DOHH2 (cell line): ENCODE measurements at regions not wholly inside any gene's neighbourhood (a gene's known extent, or its start where the extent isn't known, plus 50 kb on each side); places are given as distances from the start of the nearest gene placed in this dataset.

ENCODE experiments used
- H3F3A ChIP-seq: fragments of 200-600 bp; sonication (generic), shearing (Covaris generic); 2 replicates; pipeline ENCODE4 v1.6.0; 2016; ENCODE audit warnings: antibody characterized with exemption, mild to moderate bottlenecking; ENCODE audit not compliant: control insufficient read depth, insufficient read depth
- H3K27ac ChIP-seq: fragments of 200-600 bp; sonication (generic); 2 replicates; pipeline ENCODE4 v1.5.1; 2014; ENCODE audit warnings: low read depth, mild to moderate bottlenecking, low read length, moderate library complexity
- H3K27me3 ChIP-seq: fragments of 200-600 bp; sonication (generic); 2 replicates; pipeline ENCODE4 v1.6.1; 2014; ENCODE audit warnings: mild to moderate bottlenecking, low read length, mixed read lengths; ENCODE audit not compliant: control insufficient read depth
- H3K36me3 ChIP-seq: fragments of 200-600 bp; sonication (generic); 2 replicates; pipeline ENCODE4 v1.6.1; 2014; ENCODE audit warnings: mild to moderate bottlenecking, low read length, moderate library complexity, mixed read lengths; ENCODE audit not compliant: control insufficient read depth
- H3K4me1 ChIP-seq: fragments of 200-600 bp; sonication (generic); 2 replicates; pipeline ENCODE4 v1.6.1; 2014; ENCODE audit warnings: mild to moderate bottlenecking, low read length, mixed read lengths; ENCODE audit not compliant: control insufficient read depth
- H3K4me2 ChIP-seq: fragments of 200-600 bp; sonication (generic); 2 replicates; pipeline ENCODE4 v1.6.0; 2014; ENCODE audit warnings: mild to moderate bottlenecking, low read length, moderate library complexity
- H3K4me3 ChIP-seq: fragments of 200-600 bp; sonication (generic); 2 replicates; pipeline ENCODE4 v1.5.1; 2014; ENCODE audit warnings: mild to moderate bottlenecking, low read length, mixed read lengths
- H3K79me2 ChIP-seq: fragments of 200-600 bp; sonication (generic); 2 replicates; pipeline ENCODE4 v1.6.1; 2014; ENCODE audit warnings: mild to moderate bottlenecking, low read length, mixed read lengths; ENCODE audit not compliant: control insufficient read depth
- H3K9me2 ChIP-seq: fragments of 200-600 bp; sonication (generic); replicated peaks from 2 replicates; pipeline ENCODE4 v1.6.1; 2014; ENCODE audit warnings: mild to moderate bottlenecking, low read length, mixed read lengths; ENCODE audit not compliant: control insufficient read depth
- H3K9me3 ChIP-seq: fragments of 200-600 bp; sonication (generic); 2 replicates; pipeline ENCODE4 v1.6.1; 2014; ENCODE audit warnings: antibody characterized with exemption, low read length, mixed read lengths; ENCODE audit not compliant: control insufficient read depth, insufficient read depth
- H4K20me1 ChIP-seq: fragments of 200-600 bp; sonication (generic); 2 replicates; pipeline ENCODE4 v1.6.0; 2014; ENCODE audit warnings: low read depth, mild to moderate bottlenecking, antibody characterized with exemption, low read length, moderate library complexity; ENCODE audit not compliant: control insufficient read depth, insufficient read depth
- EZH2phosphoT487 ChIP-seq: fragments of 200-600 bp; sonication (generic); IDR thresholded peaks from 2 replicates; pipeline ENCODE4 v1.6.1; 2017; ENCODE audit warnings: borderline replicate concordance, mild to moderate bottlenecking, antibody characterized with exemption, low read length, moderate library complexity, mixed read lengths
- TF ChIP-seq, protein P1 (sequence below): fragments of 200-600 bp; sonication (generic); IDR thresholded peaks from one replicate; pipeline ENCODE4 v1.5.1; 2014; ENCODE audit warnings: antibody characterized with exemption, mild to moderate bottlenecking, low read depth, low read length; ENCODE audit not compliant: poor library complexity, severe bottlenecking

DNA sequence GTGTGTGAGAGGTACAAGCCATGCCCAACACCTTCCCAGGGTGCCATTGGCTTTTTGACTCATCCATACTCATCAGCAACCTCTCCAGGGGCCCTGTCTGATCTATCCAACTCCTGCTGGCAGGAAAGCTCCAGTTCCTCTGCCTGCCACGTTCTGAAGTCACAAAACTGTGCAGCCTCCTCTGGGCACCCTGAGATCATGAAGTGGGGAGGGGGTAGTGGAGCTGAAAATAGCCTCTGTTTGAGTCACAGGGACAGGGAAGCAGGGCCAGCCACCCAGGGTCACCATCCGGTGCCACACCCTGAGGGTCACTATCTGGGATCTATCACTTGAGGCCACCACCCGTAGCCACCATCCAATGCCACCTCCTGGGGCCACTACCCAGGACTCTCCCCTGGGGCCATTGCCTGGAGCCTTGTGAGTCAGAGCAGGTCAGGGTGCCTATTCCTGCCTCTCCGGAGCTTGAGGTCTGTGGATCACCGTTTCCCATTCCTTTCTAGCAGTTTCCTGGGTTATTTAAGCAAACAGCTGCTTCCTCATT lies 172.1 kb downstream of the NUFIP1 start:
- Histone ChIP-seq H3K9me3 (no peaks in the 10 kb centered on the region), H3K4me3 (no peak overlapping the region), H3K27me3 (no peaks in the 10 kb centered on the region), H3K4me1 (no peaks in the 10 kb centered on the region), H4K20me1 (no peaks in the 10 kb centered on the region), H3F3A (no peaks in the 10 kb centered on the region), H3K9me2 (no peaks in the 10 kb centered on the region), H3K36me3 (no peaks in the 10 kb centered on the region), H3K27ac (no peak overlapping the region), H3K79me2 (no peaks in the 10 kb centered on the region), H3K4me2 (no peak overlapping the region)
- no peak for TF ChIP-seq EZH2phosphoT487
- TF ChIP-seq, protein P1, sequence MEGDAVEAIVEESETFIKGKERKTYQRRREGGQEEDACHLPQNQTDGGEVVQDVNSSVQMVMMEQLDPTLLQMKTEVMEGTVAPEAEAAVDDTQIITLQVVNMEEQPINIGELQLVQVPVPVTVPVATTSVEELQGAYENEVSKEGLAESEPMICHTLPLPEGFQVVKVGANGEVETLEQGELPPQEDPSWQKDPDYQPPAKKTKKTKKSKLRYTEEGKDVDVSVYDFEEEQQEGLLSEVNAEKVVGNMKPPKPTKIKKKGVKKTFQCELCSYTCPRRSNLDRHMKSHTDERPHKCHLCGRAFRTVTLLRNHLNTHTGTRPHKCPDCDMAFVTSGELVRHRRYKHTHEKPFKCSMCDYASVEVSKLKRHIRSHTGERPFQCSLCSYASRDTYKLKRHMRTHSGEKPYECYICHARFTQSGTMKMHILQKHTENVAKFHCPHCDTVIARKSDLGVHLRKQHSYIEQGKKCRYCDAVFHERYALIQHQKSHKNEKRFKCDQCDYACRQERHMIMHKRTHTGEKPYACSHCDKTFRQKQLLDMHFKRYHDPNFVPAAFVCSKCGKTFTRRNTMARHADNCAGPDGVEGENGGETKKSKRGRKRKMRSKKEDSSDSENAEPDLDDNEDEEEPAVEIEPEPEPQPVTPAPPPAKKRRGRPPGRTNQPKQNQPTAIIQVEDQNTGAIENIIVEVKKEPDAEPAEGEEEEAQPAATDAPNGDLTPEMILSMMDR, result no peak

DNA sequence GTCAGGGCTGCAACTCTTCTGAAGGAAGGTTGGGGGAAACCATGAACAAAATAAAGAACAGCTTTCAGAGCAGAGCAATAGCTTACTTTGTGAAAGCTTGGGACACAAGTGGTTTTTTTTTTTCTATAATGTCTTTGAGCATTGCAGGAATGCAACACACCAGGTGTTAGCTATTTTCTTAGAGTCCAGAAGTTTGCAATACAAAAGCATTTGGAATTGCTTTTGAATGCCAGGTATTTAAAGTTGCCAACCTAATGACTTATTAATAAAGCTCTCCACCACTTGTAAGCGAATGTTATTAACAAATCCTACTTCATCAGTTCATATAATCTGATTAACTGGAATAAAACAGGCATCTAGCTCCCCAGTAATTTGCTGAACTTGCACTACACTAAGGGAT lies 172.6 kb downstream of the NUFIP1 start:
- no peaks in the 10 kb centered on the region for H4K20me1 ChIP-seq
- no peaks in the 10 kb centered on the region for H3K9me2 ChIP-seq
- no peaks in the 10 kb centered on the region for H3F3A ChIP-seq
- no peaks in the 10 kb centered on the region for H3K79me2 ChIP-seq
- no peak overlapping the region for H3K27ac ChIP-seq
- H3K4me1 ChIP-seq, result no peaks in the 10 kb centered on the region
- TF ChIP-seq, protein P1, result no peak
- TF ChIP-seq EZH2phosphoT487, result no peak
- H3K4me2 ChIP-seq, result no peak overlapping the region
- no peaks in the 10 kb centered on the region for H3K27me3 ChIP-seq
- no peak overlapping the region for H3K4me3 ChIP-seq
- H3K36me3 ChIP-seq, result no peaks in the 10 kb centered on the region
- H3K9me3 ChIP-seq, result no peaks in the 10 kb centered on the region

DNA sequence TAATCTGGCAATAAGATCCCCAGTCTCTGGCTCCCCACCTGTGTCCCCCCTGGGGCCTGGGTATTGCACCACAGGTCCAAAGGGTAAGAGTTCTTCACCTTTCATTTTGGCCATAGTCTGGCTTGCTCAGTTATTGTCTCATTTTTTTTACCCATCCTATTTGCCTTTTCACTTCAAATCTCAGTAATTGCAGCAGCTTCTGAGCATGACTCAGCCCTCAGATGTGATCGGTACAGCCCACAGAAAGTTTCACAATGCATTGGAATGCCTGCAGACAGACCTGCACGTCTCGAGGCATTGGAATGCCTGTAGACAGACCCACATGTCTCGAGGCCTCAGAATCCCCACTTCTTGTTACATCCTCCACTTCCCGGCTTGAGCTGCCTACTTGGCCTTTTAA lies 173.6 kb downstream of the NUFIP1 start:
- H3K4me1 ChIP-seq, result no peaks in the 10 kb centered on the region
- no peak overlapping the region for H3K4me2 ChIP-seq
- TF ChIP-seq, protein P1, result no peak
- no peak for TF ChIP-seq EZH2phosphoT487
- no peak overlapping the region for H3K27ac ChIP-seq
- H3K36me3 ChIP-seq, result no peaks in the 10 kb centered on the region
- H3F3A ChIP-seq, result no peaks in the 10 kb centered on the region
- no peak overlapping the region for H3K4me3 ChIP-seq
- no peaks in the 10 kb centered on the region for H4K20me1 ChIP-seq
- H3K9me3 ChIP-seq, result no peaks in the 10 kb centered on the region
- H3K9me2 ChIP-seq, result no peaks in the 10 kb centered on the region
- H3K27me3 ChIP-seq, result no peaks in the 10 kb centered on the region
- no peaks in the 10 kb centered on the region for H3K79me2 ChIP-seq

DNA sequence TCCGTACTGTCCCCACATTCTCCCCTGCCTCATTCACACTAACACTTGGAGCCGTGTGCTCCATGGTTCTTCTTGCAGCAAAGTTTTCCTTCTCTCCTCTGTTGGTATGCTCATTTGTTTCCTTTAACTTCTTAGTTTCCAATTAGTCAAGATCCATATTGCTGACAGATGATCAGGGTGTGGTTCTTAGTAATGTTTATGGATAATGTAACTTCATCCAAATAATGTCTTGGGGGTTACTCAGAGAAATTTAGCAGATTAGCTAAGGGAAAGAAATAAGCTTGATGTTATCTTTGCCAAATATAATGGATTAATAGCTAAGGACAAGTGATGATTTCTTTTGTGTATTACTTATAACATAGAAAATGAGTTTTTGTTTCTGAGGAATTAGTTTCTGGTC lies 174.4 kb downstream of the NUFIP1 start:
- Histone ChIP-seq H3K4me1 (no peaks in the 10 kb centered on the region), H3K4me2 (no peak overlapping the region), H3K4me3 (no peak overlapping the region), H3K79me2 (no peaks in the 10 kb centered on the region), H4K20me1 (no peaks in the 10 kb centered on the region), H3K27me3 (no peaks in the 10 kb centered on the region), H3K36me3 (no peaks in the 10 kb centered on the region), H3K9me3 (no peaks in the 10 kb centered on the region), H3F3A (no peaks in the 10 kb centered on the region), H3K27ac (no peak overlapping the region), H3K9me2 (no peaks in the 10 kb centered on the region)
- TF ChIP-seq EZH2phosphoT487, result no peak
- TF ChIP-seq, protein P1, result no peak
